Nephron (organoid): ENCODE measurements at regions not wholly inside any gene's neighbourhood (a gene's known extent, or its start where the extent isn't known, plus 50 kb on each side); places are given as distances from the start of the nearest gene placed in this dataset.
"Not testable (repeated sequence)": the region's sequence is repeated elsewhere in the genome, so short reads cannot be mapped to it uniquely, and the experiment has no call there.

ENCODE experiments used
- H3K27ac Mint-ChIP-seq, 3 experiments: 2 replicates each; pipeline ENCODE4 v1.8.0; 2020; ENCODE audit warnings: mixed read lengths in 3 of 3, mild to moderate bottlenecking in 2 of 3, moderate library complexity in 1 of 3
- H3K27me3 Mint-ChIP-seq: 2 replicates; pipeline ENCODE4 v1.8.0; 2021; ENCODE audit warnings: low read depth, mild to moderate bottlenecking, moderate library complexity, mixed read lengths
- H3K36me3 Mint-ChIP-seq: 2 replicates; pipeline ENCODE4 v1.8.0; 2020; ENCODE audit warnings: low read depth, mixed read lengths
- H3K4me1 Mint-ChIP-seq: 2 replicates; pipeline ENCODE4 v1.8.0; 2020; ENCODE audit warnings: mixed read lengths
- H3K4me3 Mint-ChIP-seq, 3 experiments: 2 replicates each; pipeline ENCODE4 v1.8.0; 2020; ENCODE audit warnings: mild to moderate bottlenecking in 3 of 3, mixed read lengths in 3 of 3, moderate library complexity in 2 of 3
- H3K9me3 Mint-ChIP-seq: 2 replicates; pipeline ENCODE4 v1.8.0; 2020; ENCODE audit warnings: mixed read lengths
- TF ChIP-seq, protein P1 (sequence below), 3 experiments: fragments of 200-600 bp; sonication (generic); IDR thresholded peaks; one replicate each; pipeline ENCODE4 v1.5.0; 2021; ENCODE audit warnings: antibody characterized with exemption in 3 of 3; ENCODE audit not compliant: unreplicated experiment in 3 of 3

DNA sequence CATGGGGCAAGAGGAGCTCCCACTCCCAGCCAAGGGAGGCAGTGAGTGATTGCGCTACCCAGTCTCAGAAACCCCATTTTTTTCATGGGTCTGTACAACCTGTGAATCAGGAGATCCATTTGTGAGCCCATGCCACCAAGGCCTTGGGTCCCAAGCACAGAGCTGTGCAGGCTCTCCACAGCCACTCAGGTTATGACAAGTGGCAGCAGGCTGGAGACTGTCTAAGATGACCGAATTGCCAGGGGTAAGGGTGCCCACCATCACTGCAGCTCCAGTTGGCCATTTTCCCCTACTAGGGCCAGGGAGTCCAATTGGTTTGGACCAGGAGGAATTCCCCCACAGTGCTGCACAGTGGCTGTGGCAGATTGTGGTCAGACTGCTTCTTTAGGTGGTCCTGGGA is 407.5 kb upstream of the KLHL4 start:
- no peak overlapping the region for H3K4me3 Mint-ChIP-seq
- peaks cover 11% of the 10 kb centered on the region for H3K9me3 Mint-ChIP-seq
- no peaks in the 10 kb centered on the region for H3K36me3 Mint-ChIP-seq
- H3K27ac Mint-ChIP-seq, result no peak overlapping the region
- H3K4me1 Mint-ChIP-seq, result no peaks in the 10 kb centered on the region
- TF ChIP-seq, protein P1, sequence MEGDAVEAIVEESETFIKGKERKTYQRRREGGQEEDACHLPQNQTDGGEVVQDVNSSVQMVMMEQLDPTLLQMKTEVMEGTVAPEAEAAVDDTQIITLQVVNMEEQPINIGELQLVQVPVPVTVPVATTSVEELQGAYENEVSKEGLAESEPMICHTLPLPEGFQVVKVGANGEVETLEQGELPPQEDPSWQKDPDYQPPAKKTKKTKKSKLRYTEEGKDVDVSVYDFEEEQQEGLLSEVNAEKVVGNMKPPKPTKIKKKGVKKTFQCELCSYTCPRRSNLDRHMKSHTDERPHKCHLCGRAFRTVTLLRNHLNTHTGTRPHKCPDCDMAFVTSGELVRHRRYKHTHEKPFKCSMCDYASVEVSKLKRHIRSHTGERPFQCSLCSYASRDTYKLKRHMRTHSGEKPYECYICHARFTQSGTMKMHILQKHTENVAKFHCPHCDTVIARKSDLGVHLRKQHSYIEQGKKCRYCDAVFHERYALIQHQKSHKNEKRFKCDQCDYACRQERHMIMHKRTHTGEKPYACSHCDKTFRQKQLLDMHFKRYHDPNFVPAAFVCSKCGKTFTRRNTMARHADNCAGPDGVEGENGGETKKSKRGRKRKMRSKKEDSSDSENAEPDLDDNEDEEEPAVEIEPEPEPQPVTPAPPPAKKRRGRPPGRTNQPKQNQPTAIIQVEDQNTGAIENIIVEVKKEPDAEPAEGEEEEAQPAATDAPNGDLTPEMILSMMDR (IDR thresholded peaks at IDR 0.05; ENCODE audit: unreplicated experiment in 3 of 3), result no peak
- no peaks in the 10 kb centered on the region for H3K27me3 Mint-ChIP-seq

DNA sequence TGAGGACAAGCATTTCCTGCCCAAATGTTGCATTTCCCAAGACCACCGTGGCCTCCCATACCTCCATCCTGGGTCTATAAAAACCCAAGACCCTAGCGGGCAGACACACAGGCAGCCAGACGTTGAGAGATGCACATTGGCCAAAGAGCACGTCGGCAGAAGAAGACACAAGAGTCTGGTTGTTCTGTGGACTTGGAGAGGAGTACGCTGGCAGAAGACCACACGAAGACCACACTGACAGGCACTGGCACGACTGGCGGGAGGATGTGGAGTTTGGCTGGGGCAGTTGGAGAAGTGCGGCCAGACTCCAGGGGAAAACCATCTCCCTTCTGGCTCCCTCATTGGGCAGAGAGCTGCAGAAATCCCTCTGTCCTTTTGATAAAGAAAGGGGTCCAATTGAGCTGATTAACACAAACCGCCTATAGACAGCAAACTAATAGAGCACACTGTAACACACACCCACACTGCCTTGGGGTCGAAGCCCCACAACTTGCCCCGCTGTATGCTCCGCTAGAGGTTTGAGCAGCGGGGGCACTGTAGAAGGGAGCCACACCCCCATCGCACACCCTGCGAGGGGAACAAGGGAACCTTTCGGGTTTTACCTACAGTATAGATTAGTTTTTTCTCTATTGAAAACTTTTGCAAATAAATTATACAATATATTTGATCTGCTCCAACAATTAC is 376.7 kb upstream of the KLHL4 start:
- H3K4me3 Mint-ChIP-seq, result no peak overlapping the region
- no peaks in the 10 kb centered on the region for H3K27me3 Mint-ChIP-seq
- TF ChIP-seq, protein P1 (IDR thresholded peaks at IDR 0.05; ENCODE audit: unreplicated experiment in 3 of 3), result no peak
- no peak overlapping the region for H3K27ac Mint-ChIP-seq
- no peaks in the 10 kb centered on the region for H3K9me3 Mint-ChIP-seq
- H3K36me3 Mint-ChIP-seq, result no peaks in the 10 kb centered on the region
- H3K4me1 Mint-ChIP-seq, result no peaks in the 10 kb centered on the region

DNA sequence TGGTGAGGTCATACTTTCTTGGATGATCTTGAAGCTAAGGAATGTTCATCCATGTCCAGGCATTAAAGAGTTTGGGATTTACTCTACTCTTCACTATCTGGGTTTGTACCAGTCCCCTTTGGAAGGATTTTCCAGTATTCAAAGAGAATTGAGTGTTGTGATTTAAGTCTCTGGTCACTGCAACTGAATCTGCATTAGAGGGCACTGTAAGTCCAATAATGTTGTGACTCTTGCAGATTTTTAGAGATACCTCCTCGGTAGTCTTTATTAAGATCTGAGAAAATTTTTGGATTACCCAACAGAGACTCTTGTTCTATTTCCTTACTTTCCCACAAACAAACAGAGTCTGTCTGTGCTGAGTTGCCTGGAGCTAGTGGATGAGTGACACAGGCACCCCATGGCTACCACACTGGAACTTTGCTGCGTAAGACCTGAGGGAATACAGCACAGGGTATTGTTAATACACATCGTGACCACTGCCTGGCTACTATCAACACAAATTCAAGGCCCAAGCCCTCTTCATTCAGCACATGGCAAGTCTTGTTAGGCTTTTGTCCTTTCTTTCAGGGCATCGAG is 357.1 kb upstream of the KLHL4 start:
- peaks cover 3% of the 10 kb centered on the region for H3K9me3 Mint-ChIP-seq
- H3K4me1 Mint-ChIP-seq, result no peaks in the 10 kb centered on the region
- TF ChIP-seq, protein P1 (IDR thresholded peaks at IDR 0.05; ENCODE audit: unreplicated experiment in 3 of 3), result no peak
- no peaks in the 10 kb centered on the region for H3K27me3 Mint-ChIP-seq
- no peak overlapping the region for H3K27ac Mint-ChIP-seq
- no peaks in the 10 kb centered on the region for H3K36me3 Mint-ChIP-seq
- H3K4me3 Mint-ChIP-seq, result no peak overlapping the region

DNA sequence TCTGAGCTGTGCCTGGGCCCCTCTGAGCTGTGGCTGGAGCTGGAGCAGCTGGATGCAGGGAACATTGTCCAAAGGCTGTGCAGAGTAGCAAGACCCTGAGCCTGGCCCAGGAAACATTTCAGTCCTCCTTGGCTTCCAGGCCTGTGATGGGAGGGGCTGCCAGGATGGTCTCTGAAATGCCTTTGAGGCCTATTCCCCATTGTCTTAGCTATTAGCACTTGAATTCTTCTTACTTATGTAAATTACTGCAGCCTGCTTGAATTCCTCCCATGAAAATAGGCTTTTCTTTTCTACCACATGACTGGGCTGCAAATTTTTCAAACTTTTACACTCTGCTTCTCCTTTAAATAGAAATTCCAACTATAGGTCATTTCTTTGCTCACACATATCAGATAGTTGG is 349.8 kb upstream of the KLHL4 start:
- Mint-ChIP-seq H3K9me3 (no peaks in the 10 kb centered on the region), H3K4me3 (no peak overlapping the region), H3K27ac (no peak overlapping the region), H3K27me3 (no peaks in the 10 kb centered on the region), H3K36me3 (no peaks in the 10 kb centered on the region), H3K4me1 (no peaks in the 10 kb centered on the region)
- TF ChIP-seq, protein P1 (IDR thresholded peaks at IDR 0.05; ENCODE audit: unreplicated experiment in 3 of 3), result no peak

DNA sequence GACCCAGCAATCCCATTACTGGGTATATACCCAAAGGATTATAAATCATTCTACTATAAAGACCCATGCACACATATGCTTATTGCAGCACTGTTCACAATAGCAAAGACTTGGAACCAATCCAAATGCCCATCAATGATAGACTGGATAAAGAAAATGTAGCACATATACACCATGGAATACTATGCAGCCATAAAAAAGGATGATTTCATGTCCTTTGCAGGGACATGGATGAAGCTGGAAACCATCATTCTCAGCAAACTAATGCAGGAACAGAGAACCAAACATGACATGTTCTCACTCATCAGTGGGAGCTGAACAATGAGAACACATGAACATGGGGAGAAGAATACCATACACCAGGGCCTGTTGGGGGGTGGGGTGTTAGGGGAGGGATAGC is 339.6 kb upstream of the KLHL4 start:
- H3K4me1 Mint-ChIP-seq, H3K27ac Mint-ChIP-seq, H3K9me3 Mint-ChIP-seq, H3K4me3 Mint-ChIP-seq, H3K27me3 Mint-ChIP-seq, H3K36me3 Mint-ChIP-seq: not testable (repeated sequence)
